ENCODE measurements at regions not wholly inside any gene's neighbourhood (a gene's known extent, or its start where the extent isn't known, plus 50 kb on each side); places are given as distances from the start of the nearest gene placed in this dataset.

DNA sequence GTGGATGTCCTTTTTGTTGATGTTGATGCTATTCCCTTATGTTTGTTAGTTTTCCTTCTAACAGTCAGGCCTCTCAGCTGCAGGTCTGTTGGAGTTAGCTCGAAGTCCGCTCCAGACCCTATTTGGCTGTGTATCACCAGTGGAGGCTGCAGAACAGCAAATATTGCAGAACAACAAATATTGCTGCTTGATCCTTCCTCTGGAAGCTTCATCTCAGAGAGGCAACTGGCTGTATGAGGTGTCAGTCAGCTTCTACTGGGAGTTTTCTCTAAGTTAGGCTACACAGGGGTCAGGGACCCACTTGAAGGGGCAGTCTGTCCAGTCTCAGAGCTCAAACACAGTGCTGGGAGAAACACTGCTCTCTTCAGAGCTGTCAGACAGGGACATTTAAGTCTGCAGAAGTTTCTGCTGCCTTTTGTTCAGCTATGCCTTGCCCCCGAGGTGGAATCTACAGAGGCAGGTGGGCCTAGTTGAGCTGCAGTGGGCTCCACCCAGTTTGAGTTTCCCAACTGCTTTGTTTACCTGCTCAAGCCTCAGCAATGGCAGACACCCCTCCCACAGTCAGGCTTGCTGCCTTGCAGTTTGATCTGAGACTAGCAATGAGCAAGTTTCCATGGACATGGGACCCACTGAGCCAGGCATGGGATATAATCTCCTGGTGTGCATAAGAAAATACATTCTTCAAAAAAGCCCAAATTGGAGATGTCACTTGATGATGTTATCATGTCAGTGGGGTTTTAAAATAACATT, 99.5 kb downstream of the KDM5D start:
- BruUV-seq (replicated peaks), result no TSS peak
- Histone ChIP-seq H3K36me3 (ENCODE audit: control insufficient read depth, insufficient read depth, low read length) (no peaks in the 10 kb centered on the region), H3K4me3 (ENCODE audit: low read depth in 2 of 2, low read length in 2 of 2) (no peak overlapping the region), H3K27me3 (ENCODE audit: control insufficient read depth, insufficient read depth, low read length) (no peaks in the 10 kb centered on the region), H3K27ac (ENCODE audit: low read length) (no peak overlapping the region), H3K4me1 (ENCODE audit: control insufficient read depth, insufficient read depth, low read length) (no peaks in the 10 kb centered on the region), H3K9me3 (ENCODE audit: control insufficient read depth, insufficient read depth, low read depth, low read length) (no peaks in the 10 kb centered on the region)
- ATAC-seq (no peak), DNase-seq (ENCODE audit: low read depth, low spot score) (no peak)
- intact Hi-C loops (cut with micrococcal nuclease; ENCODE audit: unreplicated experiment) (no loop called here), in situ Hi-C loops (cut with HindIII; ENCODE audit: low pct_unique_long_range_greater_than_20kb, low sequenced_read_pairs) (no loop called here)
- POLR2A ChIA-PET, result no interaction called here
- no peak for TF ChIP-seq REST (IDR thresholded peaks at IDR 0.05; ENCODE audit: insufficient read depth in 1 of 2, low read depth in 2 of 2, low read length in 1 of 2)
- no peak for TF ChIP-seq TCF7L2 (IDR thresholded peaks at IDR 0.05; ENCODE audit: low read depth, low read length)
- TF ChIP-seq POLR2AphosphoS5 (IDR thresholded peaks at IDR 0.05; ENCODE audit: low read depth, low read length), result no peak
- TF ChIP-seq, protein P1, sequence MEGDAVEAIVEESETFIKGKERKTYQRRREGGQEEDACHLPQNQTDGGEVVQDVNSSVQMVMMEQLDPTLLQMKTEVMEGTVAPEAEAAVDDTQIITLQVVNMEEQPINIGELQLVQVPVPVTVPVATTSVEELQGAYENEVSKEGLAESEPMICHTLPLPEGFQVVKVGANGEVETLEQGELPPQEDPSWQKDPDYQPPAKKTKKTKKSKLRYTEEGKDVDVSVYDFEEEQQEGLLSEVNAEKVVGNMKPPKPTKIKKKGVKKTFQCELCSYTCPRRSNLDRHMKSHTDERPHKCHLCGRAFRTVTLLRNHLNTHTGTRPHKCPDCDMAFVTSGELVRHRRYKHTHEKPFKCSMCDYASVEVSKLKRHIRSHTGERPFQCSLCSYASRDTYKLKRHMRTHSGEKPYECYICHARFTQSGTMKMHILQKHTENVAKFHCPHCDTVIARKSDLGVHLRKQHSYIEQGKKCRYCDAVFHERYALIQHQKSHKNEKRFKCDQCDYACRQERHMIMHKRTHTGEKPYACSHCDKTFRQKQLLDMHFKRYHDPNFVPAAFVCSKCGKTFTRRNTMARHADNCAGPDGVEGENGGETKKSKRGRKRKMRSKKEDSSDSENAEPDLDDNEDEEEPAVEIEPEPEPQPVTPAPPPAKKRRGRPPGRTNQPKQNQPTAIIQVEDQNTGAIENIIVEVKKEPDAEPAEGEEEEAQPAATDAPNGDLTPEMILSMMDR (IDR thresholded peaks at IDR 0.05), result no peak
- TF ChIP-seq SIN3A (IDR thresholded peaks at IDR 0.05; ENCODE audit: borderline replicate concordance, insufficient read depth, low read depth, low read length), result no peak
- CTCF ChIA-PET, result no interaction called here

DNA sequence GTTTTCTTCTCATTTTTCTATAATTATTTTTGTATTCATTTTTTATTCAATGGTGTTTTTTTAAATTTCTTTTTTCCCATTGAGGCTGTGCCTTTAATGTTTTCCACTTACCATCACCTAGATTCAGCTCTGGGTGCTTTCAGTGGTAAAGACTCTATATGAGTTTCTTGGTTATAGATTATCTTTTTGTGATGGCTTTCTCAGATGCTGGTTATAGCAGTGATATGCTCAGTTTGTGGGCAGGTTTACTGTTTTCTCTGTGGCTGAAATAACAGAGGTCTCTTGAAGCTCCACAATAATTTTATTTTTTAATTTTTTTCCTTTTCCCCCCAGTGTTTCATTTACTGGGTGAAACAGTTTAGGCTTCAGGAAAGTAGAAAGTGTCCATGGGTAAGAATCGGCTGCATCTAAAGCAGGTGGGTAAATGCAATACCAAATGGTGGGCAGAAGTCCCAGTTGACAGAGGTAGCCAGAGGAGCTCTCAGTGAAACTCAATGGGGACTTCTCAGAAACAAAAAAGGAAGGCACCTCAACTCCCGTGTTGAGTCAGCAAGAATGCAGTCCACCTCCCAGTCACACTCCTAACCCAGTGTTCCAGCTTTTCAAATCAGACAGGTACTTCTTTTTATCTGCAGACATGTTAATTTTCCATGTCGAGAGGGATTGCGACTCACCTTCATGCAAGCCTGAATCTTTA, 106.7 kb downstream of the KDM5D start:
- DNase-seq (ENCODE audit: low read depth, low spot score), result no peak
- TF ChIP-seq REST (IDR thresholded peaks at IDR 0.05; ENCODE audit: insufficient read depth in 1 of 2, low read depth in 2 of 2, low read length in 1 of 2), result no peak
- TF ChIP-seq, protein P1 (IDR thresholded peaks at IDR 0.05), result no peak
- TF ChIP-seq SIN3A (IDR thresholded peaks at IDR 0.05; ENCODE audit: borderline replicate concordance, insufficient read depth, low read depth, low read length), result no peak
- no peak for TF ChIP-seq TCF7L2 (IDR thresholded peaks at IDR 0.05; ENCODE audit: low read depth, low read length)
- ChIA-PET CTCF (no interaction called here), POLR2A (no interaction called here)
- H3K4me3 ChIP-seq (ENCODE audit: low read depth in 2 of 2, low read length in 2 of 2), result no peak overlapping the region
- BruUV-seq (replicated peaks), result no TSS peak
- H3K9me3 ChIP-seq (ENCODE audit: control insufficient read depth, insufficient read depth, low read depth, low read length), result no peaks in the 10 kb centered on the region
- intact Hi-C loops (cut with micrococcal nuclease; ENCODE audit: unreplicated experiment) (no loop called here), in situ Hi-C loops (cut with HindIII; ENCODE audit: low pct_unique_long_range_greater_than_20kb, low sequenced_read_pairs) (no loop called here)
- H3K4me1 ChIP-seq (ENCODE audit: control insufficient read depth, insufficient read depth, low read length), result no peaks in the 10 kb centered on the region
- no peaks in the 10 kb centered on the region for H3K36me3 ChIP-seq (ENCODE audit: control insufficient read depth, insufficient read depth, low read length)
- no peak overlapping the region for H3K27ac ChIP-seq (ENCODE audit: low read length)
- no peak for ATAC-seq
- H3K27me3 ChIP-seq (ENCODE audit: control insufficient read depth, insufficient read depth, low read length), result no peaks in the 10 kb centered on the region
